ENCODE measurements at regions not wholly inside any gene's neighbourhood (a gene's known extent, or its start where the extent isn't known, plus 50 kb on each side); places are given as distances from the start of the nearest gene placed in this dataset.
"Not testable (repeated sequence)": the region's sequence is repeated elsewhere in the genome, so short reads cannot be mapped to it uniquely, and the experiment has no call there.

DNA sequence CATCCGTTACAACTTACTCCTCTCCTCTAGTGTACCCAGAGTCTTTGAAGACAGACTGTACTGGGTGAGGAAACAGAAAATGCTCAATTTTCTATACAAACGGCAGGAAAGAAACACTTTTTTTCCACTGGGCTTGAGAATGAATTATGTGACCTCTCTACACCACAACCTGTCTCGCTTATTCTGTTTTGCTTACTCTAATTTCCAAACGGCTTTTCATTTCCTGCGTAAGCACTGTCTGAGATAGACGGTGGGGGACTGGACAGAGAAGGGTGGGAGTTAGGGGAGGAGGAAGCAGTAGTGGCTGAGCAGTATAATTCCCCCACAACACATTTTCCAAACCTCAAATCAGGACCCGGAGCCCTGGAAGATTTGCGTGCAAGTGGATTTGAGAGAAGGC lies 191.4 kb upstream of the SDK2 start:
- no peak overlapping the region for H3K4me3 ChIP-seq (ENCODE audit: low read length)
- no peak overlapping the region for H3K27ac ChIP-seq (ENCODE audit: low read length)
- H3K4me1 ChIP-seq (ENCODE audit: insufficient read depth, low read length): no peaks in the 10 kb centered on the region
- no peaks in the 10 kb centered on the region for H3K9me3 ChIP-seq (ENCODE audit: insufficient read depth, low read depth, low read length)
- no peaks in the 10 kb centered on the region; the same call in 1 of the 2 replicates for H3K27me3 ChIP-seq (ENCODE audit: insufficient read depth, low read length)
- H3K9ac ChIP-seq (ENCODE audit: low read depth, low read length): no peak overlapping the region
- H3K36me3 ChIP-seq (ENCODE audit: insufficient read depth, low read depth, low read length): no peaks in the 10 kb centered on the region

DNA sequence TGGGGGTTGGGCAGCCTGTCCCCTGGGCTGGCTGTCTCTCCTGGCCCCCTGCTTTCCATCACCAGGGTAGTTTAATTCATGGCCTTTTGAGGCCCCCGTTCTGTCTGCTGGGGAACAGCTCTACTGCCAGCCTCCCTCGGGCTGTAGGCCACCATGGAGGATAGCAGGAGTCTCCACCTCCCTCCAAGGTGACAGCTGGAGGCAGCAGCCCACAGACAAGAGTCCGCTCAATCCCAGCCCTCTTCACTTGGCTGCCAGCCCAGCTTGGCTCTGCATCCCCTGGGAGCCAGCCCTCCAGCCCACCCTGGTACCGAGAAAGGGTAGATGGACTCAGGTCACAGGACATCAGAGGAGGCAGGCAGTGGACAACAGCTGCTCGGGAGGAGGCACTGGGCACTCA lies 194.6 kb upstream of the SDK2 start:
- H3K36me3 ChIP-seq (ENCODE audit: insufficient read depth, low read depth, low read length): no peaks in the 10 kb centered on the region
- no peak overlapping the region for H3K4me3 ChIP-seq (ENCODE audit: low read length)
- H3K27ac ChIP-seq (ENCODE audit: low read length): no peak overlapping the region
- no peak overlapping the region for H3K9ac ChIP-seq (ENCODE audit: low read depth, low read length)
- H3K9me3 ChIP-seq (ENCODE audit: insufficient read depth, low read depth, low read length): no peaks in the 10 kb centered on the region
- H3K27me3 ChIP-seq (ENCODE audit: insufficient read depth, low read length): no peaks in the 10 kb centered on the region
- no peaks in the 10 kb centered on the region for H3K4me1 ChIP-seq (ENCODE audit: insufficient read depth, low read length)

DNA sequence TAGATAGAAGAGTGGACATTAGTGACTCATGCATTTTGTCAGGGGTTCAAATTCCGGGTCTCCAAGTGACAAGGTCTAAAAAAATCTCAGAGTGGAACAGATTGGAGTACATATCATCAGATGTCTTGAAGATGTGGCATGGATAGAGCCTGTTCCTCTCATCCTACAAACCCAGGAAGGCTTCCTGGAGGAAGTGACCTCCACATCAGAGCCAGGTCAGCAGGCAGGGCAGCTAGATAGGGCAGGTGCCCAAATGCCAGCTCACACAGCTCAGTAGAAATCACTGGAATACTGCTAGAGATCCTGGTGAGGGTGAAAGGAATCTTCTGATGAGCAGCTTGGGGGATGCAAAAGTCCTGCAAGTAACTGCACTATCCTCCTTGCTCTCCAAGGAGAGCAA lies 196.6 kb upstream of the SDK2 start:
- Histone ChIP-seq H3K27me3 (ENCODE audit: insufficient read depth, low read length) (no peaks in the 10 kb centered on the region), H3K36me3 (ENCODE audit: insufficient read depth, low read depth, low read length) (no peaks in the 10 kb centered on the region), H3K27ac (ENCODE audit: low read length) (no peak overlapping the region), H3K9me3 (ENCODE audit: insufficient read depth, low read depth, low read length) (no peaks in the 10 kb centered on the region), H3K4me1 (ENCODE audit: insufficient read depth, low read length) (no peaks in the 10 kb centered on the region), H3K4me3 (ENCODE audit: low read length) (no peak overlapping the region), H3K9ac (ENCODE audit: low read depth, low read length) (no peak overlapping the region)

DNA sequence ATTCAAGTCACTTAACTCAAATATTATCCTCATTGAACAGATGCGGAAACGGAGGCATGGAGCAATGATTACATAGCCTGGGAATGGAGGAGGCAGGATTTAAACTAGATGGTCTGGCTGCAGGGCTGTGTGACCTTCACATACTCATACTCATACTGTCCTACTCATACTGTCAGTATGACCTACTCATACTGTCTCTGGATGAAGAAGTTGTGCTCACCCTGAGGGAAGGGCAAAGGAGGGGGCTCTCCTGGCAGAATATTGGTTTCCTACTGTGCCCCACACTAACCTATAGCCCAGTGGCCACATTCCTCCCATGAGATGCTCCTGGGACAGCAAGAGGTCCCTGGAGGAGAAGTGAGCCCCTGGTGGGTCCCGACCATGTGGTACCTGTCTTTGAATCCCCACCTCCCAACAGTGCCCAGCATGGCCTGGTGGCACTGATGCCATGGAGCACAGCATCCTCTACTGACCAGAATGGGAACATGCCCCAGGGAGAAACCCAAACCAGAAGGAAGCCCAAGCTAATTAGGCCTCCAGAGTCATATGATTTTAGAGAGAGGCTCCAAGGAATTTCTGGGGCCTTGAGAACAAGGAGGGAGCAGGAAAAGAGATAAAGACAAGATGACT lies 197.3 kb upstream of the SDK2 start:
- Histone ChIP-seq H3K36me3 (ENCODE audit: insufficient read depth, low read depth, low read length) (no peaks in the 10 kb centered on the region), H3K27me3 (ENCODE audit: insufficient read depth, low read length) (no peaks in the 10 kb centered on the region), H3K9ac (ENCODE audit: low read depth, low read length) (no peak overlapping the region), H3K27ac (ENCODE audit: low read length) (no peak overlapping the region), H3K9me3 (ENCODE audit: insufficient read depth, low read depth, low read length) (no peaks in the 10 kb centered on the region), H3K4me1 (ENCODE audit: insufficient read depth, low read length) (no peaks in the 10 kb centered on the region), H3K4me3 (ENCODE audit: low read length) (no peak overlapping the region)

DNA sequence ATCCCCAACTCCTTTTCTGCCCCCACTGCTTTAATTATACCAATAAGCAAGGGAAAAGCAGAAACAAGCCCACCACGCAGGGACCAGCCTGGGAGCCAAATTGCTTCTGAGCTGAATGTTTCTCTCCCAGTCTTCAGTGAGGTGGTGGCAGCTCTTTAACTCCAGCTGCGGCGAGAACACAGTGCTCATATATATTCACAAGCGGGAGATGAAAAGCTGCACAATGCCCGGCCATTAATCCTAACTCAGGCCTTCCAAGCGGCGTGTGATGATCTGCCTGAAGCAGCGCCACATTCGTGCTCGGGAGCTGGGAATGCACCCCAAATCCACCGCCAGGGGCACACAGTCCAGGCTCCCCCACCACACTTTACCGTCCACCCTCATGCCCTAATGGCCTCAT lies 203.7 kb upstream of the SDK2 start:
- Histone ChIP-seq H3K9me3 (ENCODE audit: insufficient read depth, low read depth, low read length) (no peaks in the 10 kb centered on the region), H3K4me1 (ENCODE audit: insufficient read depth, low read length) (no peaks in the 10 kb centered on the region), H3K36me3 (ENCODE audit: insufficient read depth, low read depth, low read length) (no peaks in the 10 kb centered on the region), H3K27ac (ENCODE audit: low read length) (no peak overlapping the region), H3K27me3 (ENCODE audit: insufficient read depth, low read length) (no peaks in the 10 kb centered on the region), H3K4me3 (ENCODE audit: low read length) (no peak overlapping the region), H3K9ac (ENCODE audit: low read depth, low read length) (no peak overlapping the region)

DNA sequence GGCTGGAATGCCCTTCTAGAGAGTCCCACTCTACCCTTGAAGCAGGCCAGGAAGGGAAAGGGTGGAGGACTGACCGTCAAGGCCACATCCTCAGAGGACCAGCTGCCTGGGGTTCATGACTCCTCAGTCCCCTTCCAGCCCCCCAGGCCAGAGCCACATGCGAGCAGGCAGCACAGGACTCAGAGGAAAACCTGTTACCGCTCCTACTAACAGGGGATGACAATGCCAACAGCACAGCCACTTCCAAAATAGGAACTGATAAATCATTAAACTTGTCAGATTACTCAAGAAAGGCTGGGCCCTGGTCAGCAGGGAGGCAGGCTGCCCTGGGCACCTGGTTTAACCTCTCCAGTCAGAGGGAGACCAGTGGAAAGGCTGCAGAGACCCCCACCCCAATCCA lies 206.2 kb upstream of the SDK2 start:
- no peak overlapping the region for H3K27ac ChIP-seq (ENCODE audit: low read length)
- no peaks in the 10 kb centered on the region for H3K36me3 ChIP-seq (ENCODE audit: insufficient read depth, low read depth, low read length)
- H3K9me3 ChIP-seq (ENCODE audit: insufficient read depth, low read depth, low read length): no peaks in the 10 kb centered on the region
- no peaks in the 10 kb centered on the region for H3K27me3 ChIP-seq (ENCODE audit: insufficient read depth, low read length)
- H3K9ac ChIP-seq (ENCODE audit: low read depth, low read length): no peak overlapping the region
- H3K4me3 ChIP-seq (ENCODE audit: low read length): no peak overlapping the region
- no peaks in the 10 kb centered on the region for H3K4me1 ChIP-seq (ENCODE audit: insufficient read depth, low read length)

DNA sequence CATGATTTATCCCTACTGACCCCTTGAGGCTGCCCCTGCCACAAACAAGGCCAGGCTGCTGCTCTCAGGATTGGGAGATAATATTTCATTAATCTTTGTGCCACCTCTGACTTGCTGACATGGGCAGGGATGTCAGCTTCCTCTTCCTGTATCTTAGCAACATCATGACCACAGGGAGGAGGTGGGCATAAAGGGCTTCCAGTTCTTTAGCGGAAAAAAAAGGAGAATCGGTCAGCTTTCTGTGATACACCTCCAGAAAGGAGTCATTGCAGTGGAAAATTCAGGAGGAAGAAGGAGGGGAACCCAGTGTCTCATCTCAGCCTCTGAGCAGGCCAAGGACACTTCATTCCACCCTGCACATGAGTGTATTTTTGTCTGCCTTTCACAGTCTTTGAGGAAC lies 206.8 kb upstream of the SDK2 start:
- no peaks in the 10 kb centered on the region for H3K36me3 ChIP-seq (ENCODE audit: insufficient read depth, low read depth, low read length)
- no peaks in the 10 kb centered on the region for H3K27me3 ChIP-seq (ENCODE audit: insufficient read depth, low read length)
- H3K9ac ChIP-seq (ENCODE audit: low read depth, low read length): no peak overlapping the region
- no peak overlapping the region for H3K4me3 ChIP-seq (ENCODE audit: low read length)
- no peak overlapping the region for H3K27ac ChIP-seq (ENCODE audit: low read length)
- no peaks in the 10 kb centered on the region for H3K9me3 ChIP-seq (ENCODE audit: insufficient read depth, low read depth, low read length)
- H3K4me1 ChIP-seq (ENCODE audit: insufficient read depth, low read length): no peaks in the 10 kb centered on the region

DNA sequence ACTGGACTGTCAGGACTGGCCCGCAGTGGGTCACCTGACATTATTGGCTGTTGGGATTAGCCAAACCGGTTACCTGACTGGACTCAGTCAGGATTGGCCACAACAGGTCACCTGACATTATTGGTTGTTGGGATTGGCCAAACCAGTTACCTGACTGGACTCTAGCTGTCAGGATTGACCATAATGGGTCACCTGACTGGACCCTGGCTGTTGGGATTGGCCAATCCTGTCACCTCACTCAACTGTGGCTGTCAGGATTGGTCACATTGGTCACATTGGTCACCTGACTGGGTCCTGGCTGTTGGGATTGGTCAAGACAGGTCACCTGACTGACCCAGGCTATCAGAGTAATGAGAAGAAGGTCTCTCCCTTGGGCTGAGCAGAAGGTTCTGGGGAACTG lies 207.7 kb upstream of the SDK2 start:
- Histone ChIP-seq H3K4me3 (ENCODE audit: low read length) (no peak overlapping the region), H3K9me3 (ENCODE audit: insufficient read depth, low read depth, low read length) (no peaks in the 10 kb centered on the region), H3K27ac (ENCODE audit: low read length) (no peak overlapping the region), H3K4me1 (ENCODE audit: insufficient read depth, low read length) (no peaks in the 10 kb centered on the region), H3K9ac (ENCODE audit: low read depth, low read length) (no peak overlapping the region), H3K36me3 (ENCODE audit: insufficient read depth, low read depth, low read length) (no peaks in the 10 kb centered on the region), H3K27me3 (ENCODE audit: insufficient read depth, low read length) (no peaks in the 10 kb centered on the region)

DNA sequence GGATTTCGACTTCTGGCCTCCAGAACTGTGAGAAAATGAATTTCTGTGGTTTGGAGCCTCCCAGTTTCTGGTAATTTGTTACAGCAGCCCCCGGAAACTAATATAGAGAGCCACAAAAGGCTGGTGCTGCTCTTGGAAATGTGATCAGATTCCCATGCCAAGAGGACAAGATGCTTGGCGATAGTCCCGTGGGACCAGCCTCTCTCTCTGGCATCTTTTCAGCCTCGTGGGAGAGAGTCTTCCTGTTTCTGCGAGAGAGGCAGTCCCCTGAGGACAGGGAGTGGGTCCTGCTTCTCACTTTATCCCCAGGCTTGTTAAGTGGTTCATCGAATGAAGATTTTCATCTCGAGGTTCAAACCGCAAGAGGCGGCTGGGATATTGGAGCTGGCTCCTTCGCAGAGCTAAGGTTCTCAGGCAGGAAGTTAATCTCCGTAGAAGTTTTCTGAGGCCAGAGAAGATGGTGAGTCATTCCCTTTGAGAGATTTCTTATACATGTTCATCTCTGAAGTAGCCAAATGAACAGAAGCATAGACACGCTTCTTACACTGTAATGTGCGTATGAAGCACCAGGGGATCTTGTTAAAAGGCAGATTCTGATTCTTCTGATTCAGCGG lies 211.6 kb upstream of the SDK2 start:
- no peak overlapping the region for H3K27ac ChIP-seq (ENCODE audit: low read length)
- no peaks in the 10 kb centered on the region; the same call in 1 of the 2 replicates for H3K4me1 ChIP-seq (ENCODE audit: insufficient read depth, low read length)
- H3K9me3 ChIP-seq (ENCODE audit: insufficient read depth, low read depth, low read length): no peaks in the 10 kb centered on the region
- no peaks in the 10 kb centered on the region for H3K36me3 ChIP-seq (ENCODE audit: insufficient read depth, low read depth, low read length)
- H3K4me3 ChIP-seq (ENCODE audit: low read length): no peak overlapping the region
- no peaks in the 10 kb centered on the region for H3K27me3 ChIP-seq (ENCODE audit: insufficient read depth, low read length)
- H3K9ac ChIP-seq (ENCODE audit: low read depth, low read length): no peak overlapping the region

DNA sequence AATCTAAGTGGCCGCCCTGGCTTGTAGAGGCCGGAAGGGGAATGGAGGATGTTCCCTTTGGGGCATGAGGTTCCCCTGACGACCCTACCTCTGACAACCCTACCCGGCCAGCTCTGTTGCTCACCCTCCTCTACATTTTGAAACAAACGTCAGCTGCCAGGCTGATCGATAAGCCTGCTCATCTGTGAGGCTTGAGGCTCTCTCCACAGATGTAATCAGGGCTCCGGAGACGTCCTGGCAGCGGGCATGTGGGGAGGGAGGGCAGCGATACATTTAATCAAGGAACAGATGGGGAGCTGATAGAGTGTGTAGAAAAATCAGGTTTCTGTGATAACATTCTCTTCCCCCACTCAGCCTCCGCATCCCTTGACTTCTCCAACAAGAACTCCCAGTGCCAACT lies 212.3 kb upstream of the SDK2 start:
- Histone ChIP-seq H3K4me3 (ENCODE audit: low read length) (no peak overlapping the region), H3K9ac (ENCODE audit: low read depth, low read length) (no peak overlapping the region), H3K36me3 (ENCODE audit: insufficient read depth, low read depth, low read length) (no peaks in the 10 kb centered on the region), H3K27ac (ENCODE audit: low read length) (no peak overlapping the region), H3K27me3 (ENCODE audit: insufficient read depth, low read length) (no peaks in the 10 kb centered on the region), H3K9me3 (ENCODE audit: insufficient read depth, low read depth, low read length) (no peaks in the 10 kb centered on the region), H3K4me1 (ENCODE audit: insufficient read depth, low read length) (no peaks in the 10 kb centered on the region; the same call in 1 of the 2 replicates)

DNA sequence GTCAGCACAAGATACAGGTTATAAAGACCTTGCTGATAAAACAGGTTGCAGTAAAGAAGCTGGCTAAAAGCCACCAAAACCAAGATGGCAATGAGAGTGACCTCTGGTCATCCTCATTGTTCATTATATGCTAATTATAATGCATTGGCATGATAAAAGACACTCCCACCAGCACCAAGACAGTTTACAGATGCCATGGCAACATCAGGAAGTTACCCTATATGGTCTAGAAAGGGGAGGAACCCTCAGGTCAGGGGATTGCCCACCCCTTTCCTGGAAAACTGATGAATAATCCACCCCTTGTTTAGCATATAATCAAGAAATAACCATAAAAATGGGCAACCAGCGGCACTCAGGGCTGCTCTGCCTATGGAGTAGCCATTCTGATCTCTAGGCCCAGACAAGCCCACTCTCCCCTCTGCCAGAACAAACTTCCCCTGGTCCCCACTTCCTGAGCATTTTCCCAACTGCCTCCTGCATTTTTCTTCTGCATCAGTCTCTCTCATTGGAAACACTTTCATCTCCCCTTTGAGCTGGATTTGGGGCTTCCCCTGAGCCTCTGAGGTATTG lies 215.3 kb upstream of the SDK2 start:
- not testable (repeated sequence) for H3K27me3 ChIP-seq (ENCODE audit: insufficient read depth, low read length); H3K4me1 ChIP-seq (ENCODE audit: insufficient read depth, low read length); H3K9me3 ChIP-seq (ENCODE audit: insufficient read depth, low read depth, low read length); H3K4me3 ChIP-seq (ENCODE audit: low read length); H3K9ac ChIP-seq (ENCODE audit: low read depth, low read length); H3K36me3 ChIP-seq (ENCODE audit: insufficient read depth, low read depth, low read length); H3K27ac ChIP-seq (ENCODE audit: low read length)

DNA sequence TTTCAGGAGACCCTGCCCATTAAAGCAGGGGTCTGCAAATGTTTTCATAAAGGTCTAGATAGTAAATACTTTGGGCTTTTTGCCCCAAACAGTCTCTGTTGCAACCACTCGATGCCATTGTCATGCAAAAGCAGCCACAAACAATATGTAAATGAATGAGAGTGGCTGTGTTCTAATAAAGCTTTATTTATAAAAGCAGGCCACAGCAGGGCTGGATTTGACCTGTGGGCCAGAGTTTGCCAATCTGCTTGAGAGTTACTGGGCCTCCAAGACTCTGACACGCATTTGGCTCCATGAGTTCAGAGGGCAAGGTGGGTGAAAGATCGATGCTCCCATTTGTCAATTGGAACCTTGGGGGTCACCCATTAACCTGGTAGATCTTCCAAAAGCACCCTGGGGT lies 217.3 kb upstream of the SDK2 start:
- Histone ChIP-seq H3K27ac (ENCODE audit: low read length) (no peak overlapping the region), H3K27me3 (ENCODE audit: insufficient read depth, low read length) (no peaks in the 10 kb centered on the region), H3K4me1 (ENCODE audit: insufficient read depth, low read length) (no peaks in the 10 kb centered on the region; the same call in 1 of the 2 replicates), H3K4me3 (ENCODE audit: low read length) (no peak overlapping the region), H3K36me3 (ENCODE audit: insufficient read depth, low read depth, low read length) (no peaks in the 10 kb centered on the region), H3K9me3 (ENCODE audit: insufficient read depth, low read depth, low read length) (no peaks in the 10 kb centered on the region), H3K9ac (ENCODE audit: low read depth, low read length) (no peak overlapping the region)

Data from iPS-20b (cell line).